Neuronal stem cell (in vitro differentiated cells): ENCODE measurements at regions not wholly inside any gene's neighbourhood (a gene's known extent, or its start where the extent isn't known, plus 50 kb on each side); places are given as distances from the start of the nearest gene placed in this dataset.
"Not testable (repeated sequence)": the region's sequence is repeated elsewhere in the genome, so short reads cannot be mapped to it uniquely, and the experiment has no call there.

Experiments used
- DNase-seq: peaks from one replicate; pipeline ENCODE4 v3.0.0-alpha.2; 2013; ENCODE audit warnings: low spot score
- H2AFZ ChIP-seq: one replicate; pipeline ENCODE4 v1.6.1; 2013; ENCODE audit warnings: mild to moderate bottlenecking, low read length, inconsistent platforms
- H2AK5ac ChIP-seq: 2 replicates; pipeline ENCODE4 v1.6.1; 2013; ENCODE audit warnings: low read depth, mild to moderate bottlenecking, inconsistent platforms, low read length, moderate library complexity, mixed read lengths
- H2BK120ac ChIP-seq: 2 replicates; pipeline ENCODE4 v1.6.1; 2013; ENCODE audit warnings: low read depth, mild to moderate bottlenecking, inconsistent platforms, low read length, moderate library complexity, mixed read lengths
- H2BK12ac ChIP-seq: one replicate; pipeline ENCODE4 v1.6.1; 2013; ENCODE audit warnings: low read length, inconsistent platforms
- H2BK15ac ChIP-seq: 2 replicates; pipeline ENCODE4 v1.6.1; 2013; ENCODE audit warnings: mild to moderate bottlenecking, low read length, inconsistent platforms, mixed read lengths
- H2BK5ac ChIP-seq: one replicate; pipeline ENCODE4 v1.6.1; 2013; ENCODE audit warnings: inconsistent platforms, mild to moderate bottlenecking, low read length, moderate library complexity
- H3K14ac ChIP-seq: one replicate; pipeline ENCODE4 v1.6.1; 2013; ENCODE audit warnings: low read length, inconsistent platforms
- H3K18ac ChIP-seq: 2 replicates; pipeline ENCODE4 v1.6.1; 2013; ENCODE audit warnings: low read length, inconsistent platforms
- H3K23ac ChIP-seq: 2 replicates; pipeline ENCODE4 v1.6.1; 2013; ENCODE audit warnings: low read depth, mild to moderate bottlenecking, mixed read lengths, low read length, inconsistent platforms; ENCODE audit not compliant: poor library complexity
- H3K27ac ChIP-seq: replicated peaks from 3 replicates; pipeline ENCODE4 v1.5.1; 2013; ENCODE audit warnings: low read length, inconsistent platforms
- H3K27me3 ChIP-seq, 3 experiments: 2 replicates each; pipeline ENCODE4 v1.6.1; 2013; ENCODE audit warnings: low read length in 3 of 3, mild to moderate bottlenecking in 2 of 3, inconsistent platforms in 1 of 3, low read depth in 1 of 3, mixed read lengths in 1 of 3, moderate library complexity in 1 of 3; ENCODE audit not compliant: control insufficient read depth in 3 of 3, insufficient read depth in 3 of 3
- H3K36me3 ChIP-seq, 2 donors: replicated peaks in 1 of 2; 2 replicates each; pipeline ENCODE4 v1.6.1; 2013; ENCODE audit warnings: low read length in 2 of 2; ENCODE audit not compliant: control insufficient read depth in 2 of 2, insufficient read depth in 2 of 2
- H3K4ac ChIP-seq: 2 replicates; pipeline ENCODE4 v1.6.1; 2013; ENCODE audit warnings: inconsistent platforms, mild to moderate bottlenecking, low read length, moderate library complexity
- H3K4me1 ChIP-seq, 2 donors: 1 replicate in 1 of 2; 2 replicates in 1 of 2; pipeline ENCODE4 v1.6.1; 2013; ENCODE audit warnings: low read length in 2 of 2, low read depth in 1 of 2; ENCODE audit not compliant: control insufficient read depth in 2 of 2, insufficient read depth in 1 of 2
- H3K4me2 ChIP-seq: one replicate; pipeline ENCODE4 v1.6.1; 2013; ENCODE audit warnings: mild to moderate bottlenecking, low read length, inconsistent platforms; ENCODE audit not compliant: insufficient read depth, poor library complexity, severe bottlenecking
- H3K4me3 ChIP-seq, 2 donors: 2 replicates each; pipeline ENCODE4 v1.5.1; 2013; ENCODE audit warnings: low read length in 2 of 2, mild to moderate bottlenecking in 2 of 2, inconsistent platforms in 1 of 2, moderate library complexity in 1 of 2
- H3K79me1 ChIP-seq: one replicate; pipeline ENCODE4 v1.6.1; 2013; ENCODE audit warnings: low read depth, mild to moderate bottlenecking, inconsistent platforms, low read length, moderate library complexity
- H3K9ac ChIP-seq: one replicate; pipeline ENCODE4 v1.6.1; 2013; ENCODE audit warnings: mild to moderate bottlenecking, low read depth, low read length, inconsistent platforms; ENCODE audit not compliant: poor library complexity
- H3K9me3 ChIP-seq, 2 donors: replicated peaks in 1 of 2; 2 replicates each; pipeline versions ENCODE3 to v1.6.1; 2013; ENCODE audit warnings: low read length in 2 of 2, mild to moderate bottlenecking in 2 of 2, inconsistent platforms in 1 of 2, low read depth in 1 of 2, mixed read lengths in 1 of 2, moderate library complexity in 1 of 2; ENCODE audit not compliant: control insufficient read depth in 2 of 2, insufficient read depth in 1 of 2
- H4K8ac ChIP-seq: one replicate; pipeline ENCODE4 v1.6.1; 2013; ENCODE audit warnings: low read depth, mild to moderate bottlenecking, inconsistent platforms, low read length, moderate library complexity
- H4K91ac ChIP-seq: one replicate; pipeline ENCODE4 v1.6.1; 2013; ENCODE audit warnings: low read length, low read depth, mild to moderate bottlenecking, inconsistent platforms; ENCODE audit not compliant: poor library complexity
- WGBS, 2 donors: extraction: QIAGEN DNeasy Blood & Tissue Kit; methylation state at CpG; one replicate each; pipeline ENCODE4 v1.1.7; 2013; ENCODE audit warnings: missing lambda C conversion rate in 2 of 2, mixed read lengths in 1 of 2; ENCODE audit not compliant: insufficient read length in 2 of 2, insufficient replicate concordance in 1 of 2; ENCODE audit errors: extremely low coverage in 2 of 2; 5-methylcytosine and 5-hydroxymethylcytosine counted together

- not testable (repeated sequence) for H3K14ac ChIP-seq, H3K9ac ChIP-seq, H4K8ac ChIP-seq, H3K23ac ChIP-seq, H2BK5ac ChIP-seq, H3K36me3 ChIP-seq, DNase-seq, H3K4ac ChIP-seq, H3K4me2 ChIP-seq, H2AFZ ChIP-seq, H3K18ac ChIP-seq, H2AK5ac ChIP-seq, H2BK12ac ChIP-seq, H3K27ac ChIP-seq, H3K4me1 ChIP-seq, H2BK120ac ChIP-seq, H2BK15ac ChIP-seq, H3K4me3 ChIP-seq, H3K27me3 ChIP-seq, H4K91ac ChIP-seq, H3K79me1 ChIP-seq, H3K9me3 ChIP-seq
- no CpG with 5 or more reads among the region's 7 CpGs for WGBS, 2 donors
Observed at GRCh38 chr3:82428821-82429220, 667.4 kb upstream of the GBE1 start.

- Histone ChIP-seq H3K27ac (no peak overlapping the region), H2BK12ac (no peak overlapping the region), H3K27me3 (no peaks in the 10 kb centered on the region), H2BK120ac (no peak overlapping the region), H3K23ac (no peak overlapping the region), H3K79me1 (no peaks in the 10 kb centered on the region), H3K36me3 (no peaks in the 10 kb centered on the region), H2AFZ (no peak overlapping the region), H2BK5ac (no peak overlapping the region), H2BK15ac (no peak overlapping the region), H3K9me3 (no peaks in the 10 kb centered on the region), H4K91ac (no peak overlapping the region), H3K9ac (no peak overlapping the region), H2AK5ac (no peak overlapping the region), H3K4me1 (no peaks in the 10 kb centered on the region), H3K18ac (no peak overlapping the region), H3K14ac (no peak overlapping the region), H3K4ac (no peak overlapping the region), H3K4me2 (no peak overlapping the region), H3K4me3 (no peak overlapping the region), H4K8ac (no peak overlapping the region)
- no CpG with 5 or more reads among the region's 1 CpG for WGBS, 2 donors
- DNase-seq: no peak
Observed at GRCh38 chr3:82424031-82424339, 662.5 kb upstream of the GBE1 start.

- Histone ChIP-seq H2BK5ac (no peak overlapping the region), H3K79me1 (no peaks in the 10 kb centered on the region), H3K4me2 (no peak overlapping the region), H2AK5ac (no peak overlapping the region), H3K27me3 (no peaks in the 10 kb centered on the region), H3K9me3 (no peaks in the 10 kb centered on the region), H3K18ac (no peak overlapping the region), H2BK15ac (no peak overlapping the region), H4K91ac (no peak overlapping the region), H3K9ac (no peak overlapping the region), H3K4ac (no peak overlapping the region), H3K4me3 (no peak overlapping the region), H3K23ac (no peak overlapping the region), H2BK12ac (no peak overlapping the region), H3K4me1 (no peaks in the 10 kb centered on the region), H3K27ac (no peak overlapping the region), H2AFZ (peak overlapping the region; percentile 21), H3K36me3 (no peaks in the 10 kb centered on the region), H2BK120ac (no peak overlapping the region), H3K14ac (no peak overlapping the region), H4K8ac (no peak overlapping the region)
- DNase-seq: no peak
- no CpG with 5 or more reads among the region's 2 CpGs for WGBS, 2 donors
Observed at GRCh38 chr3:82423268-82424030, 662.0 kb upstream of the GBE1 start.

DNA sequence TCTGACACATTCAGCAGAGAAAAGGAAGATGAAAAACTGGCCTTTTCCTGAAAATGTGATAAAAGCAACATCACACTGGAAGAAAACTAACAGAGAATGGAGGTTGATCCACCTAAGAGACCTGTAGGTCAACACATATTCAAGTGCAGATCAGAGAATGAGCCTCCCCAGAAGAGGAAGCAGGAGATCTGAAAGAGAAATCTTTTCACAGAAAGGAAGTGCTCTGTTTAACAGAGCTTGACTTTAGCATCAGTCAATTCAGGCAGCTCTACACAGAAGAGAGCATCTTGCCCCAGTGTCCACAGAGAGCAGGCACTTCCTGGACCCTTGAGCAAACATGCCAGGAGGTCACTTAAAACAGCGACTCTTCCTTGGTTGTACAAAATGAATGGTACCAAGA, 655.4 kb upstream of the GBE1 start:
- Histone ChIP-seq H2BK12ac (no peak overlapping the region), H3K9me3 (no peaks in the 10 kb centered on the region), H3K4ac (no peak overlapping the region), H2BK15ac (no peak overlapping the region), H3K18ac (no peak overlapping the region), H3K14ac (no peak overlapping the region), H3K4me1 (peaks cover 0 to 2% of the 10 kb centered on the region in 2 donors), H3K79me1 (no peaks in the 10 kb centered on the region), H2AFZ (peak overlapping the region; percentile 67), H3K9ac (no peak overlapping the region), H4K91ac (no peak overlapping the region), H2BK120ac (no peak overlapping the region), H3K36me3 (no peaks in the 10 kb centered on the region), H3K4me2 (no peak overlapping the region), H3K27me3 (no peaks in the 10 kb centered on the region), H2AK5ac (no peak overlapping the region), H3K27ac (no peak overlapping the region), H2BK5ac (no peak overlapping the region), H4K8ac (no peak overlapping the region), H3K4me3 (no peak overlapping the region), H3K23ac (no peak overlapping the region)
- DNase-seq: no peak
- no CpG with 5 or more reads among the region's 1 CpG for whole genome bisulfite sequencing, 2 donors
